Endothelial cell (in vitro differentiated cells): ENCODE measurements at regions not wholly inside any gene's neighbourhood (a gene's known extent, or its start where the extent isn't known, plus 50 kb on each side); places are given as distances from the start of the nearest gene placed in this dataset.

ENCODE experiments used
- DNase-seq: peaks from one replicate; pipeline ENCODE4 v3.0.0; 2021; ENCODE audit warnings: low spot score
- H3K27ac Mint-ChIP-seq: one replicate; pipeline ENCODE4 v1.8.0; 2021; ENCODE audit warnings: mixed read lengths, inconsistent platforms; ENCODE audit not compliant: unreplicated experiment
- H3K27me3 Mint-ChIP-seq: one replicate; pipeline ENCODE4 v1.8.0; 2021; ENCODE audit warnings: mild to moderate bottlenecking, moderate library complexity, mixed read lengths, inconsistent platforms; ENCODE audit not compliant: unreplicated experiment
- H3K36me3 Mint-ChIP-seq: one replicate; pipeline ENCODE4 v1.8.0; 2021; ENCODE audit warnings: mild to moderate bottlenecking, low read depth, mixed read lengths, inconsistent platforms; ENCODE audit not compliant: unreplicated experiment
- H3K4me1 Mint-ChIP-seq: one replicate; pipeline ENCODE4 v1.8.0; 2021; ENCODE audit warnings: mild to moderate bottlenecking, mixed read lengths, inconsistent platforms; ENCODE audit not compliant: unreplicated experiment
- H3K4me3 Mint-ChIP-seq: one replicate; pipeline ENCODE4 v1.8.0; 2021; ENCODE audit warnings: mild to moderate bottlenecking, mixed read lengths, inconsistent platforms; ENCODE audit not compliant: unreplicated experiment
- H3K9me3 Mint-ChIP-seq: one replicate; pipeline ENCODE4 v1.8.0; 2021; ENCODE audit warnings: mixed read lengths, inconsistent platforms; ENCODE audit not compliant: unreplicated experiment
- CTCF ChIP-seq: fragments of 200-600 bp; sonication (generic); IDR thresholded peaks from one replicate; pipeline ENCODE4 v1.5.0; 2021; ENCODE audit warnings: antibody characterized with exemption; ENCODE audit not compliant: unreplicated experiment

GRCh38 chr16:79466111-79466510 is 134.4 kb downstream of the MAF start:
- Mint-ChIP-seq H3K4me1 (peaks cover 2% of the 10 kb centered on the region), H3K27ac (no peak overlapping the region), H3K4me3 (no peak overlapping the region), H3K36me3 (no peaks in the 10 kb centered on the region), H3K27me3 (no peaks in the 10 kb centered on the region), H3K9me3 (no peaks in the 10 kb centered on the region)
- no peak for TF ChIP-seq CTCF
- no peak for DNase-seq

- no peaks in the 10 kb centered on the region for H3K27me3 Mint-ChIP-seq
- TF ChIP-seq CTCF = no peak
- no peaks in the 10 kb centered on the region for H3K36me3 Mint-ChIP-seq
- no peak overlapping the region for H3K27ac Mint-ChIP-seq
- DNase-seq = no peak
- no peaks in the 10 kb centered on the region for H3K9me3 Mint-ChIP-seq
- no peak overlapping the region for H3K4me3 Mint-ChIP-seq
- H3K4me1 Mint-ChIP-seq = no peaks in the 10 kb centered on the region
These were observed 136.7 kb downstream of the MAF start for GRCh38 chr16:79463841-79464240.

- no peaks in the 10 kb centered on the region for H3K36me3 Mint-ChIP-seq
- TF ChIP-seq CTCF = no peak
- no peak overlapping the region for H3K27ac Mint-ChIP-seq
- no peak overlapping the region for H3K4me3 Mint-ChIP-seq
- no peak for DNase-seq
- H3K9me3 Mint-ChIP-seq = no peaks in the 10 kb centered on the region
- H3K4me1 Mint-ChIP-seq = peaks cover 9% of the 10 kb centered on the region
- no peaks in the 10 kb centered on the region for H3K27me3 Mint-ChIP-seq
These were observed 144.5 kb downstream of the MAF start for GRCh38 chr16:79456036-79456435.

GRCh38 chr16:79452671-79453070 is 147.9 kb downstream of the MAF start:
- no peaks in the 10 kb centered on the region for H3K9me3 Mint-ChIP-seq
- no peaks in the 10 kb centered on the region for H3K27me3 Mint-ChIP-seq
- no peaks in the 10 kb centered on the region for H3K36me3 Mint-ChIP-seq
- no peak overlapping the region for H3K27ac Mint-ChIP-seq
- DNase-seq = no peak
- no peak for TF ChIP-seq CTCF
- peaks cover 12% of the 10 kb centered on the region for H3K4me1 Mint-ChIP-seq
- no peak overlapping the region for H3K4me3 Mint-ChIP-seq

- Mint-ChIP-seq H3K4me1 (peaks cover 12% of the 10 kb centered on the region), H3K27me3 (no peaks in the 10 kb centered on the region), H3K27ac (peak overlapping the region; percentile 77), H3K9me3 (no peaks in the 10 kb centered on the region), H3K36me3 (no peaks in the 10 kb centered on the region), H3K4me3 (no peak overlapping the region)
- TF ChIP-seq CTCF = no peak
- DNase-seq = no peak
These were observed 149.2 kb downstream of the MAF start for GRCh38 chr16:79451196-79451816.
